Suprapubic skin (tissue), 4 donors: ENCODE measurements at regions not wholly inside any gene's neighbourhood (a gene's known extent, or its start where the extent isn't known, plus 50 kb on each side); places are given as distances from the start of the nearest gene placed in this dataset.

Experiments
- DNase-seq, 2 donors: peaks; one replicate each; pipeline ENCODE4 v3.0.0-alpha.2; 2019; ENCODE audit warnings: low spot score in 2 of 2
- H3K27ac ChIP-seq: fragments of 200-600 bp; sonication (generic); one replicate; pipeline ENCODE4 v1.5.1; 2019
- H3K27me3 ChIP-seq: fragments of 200-600 bp; sonication (generic); one replicate; pipeline ENCODE4 v1.5.1; 2019
- H3K36me3 ChIP-seq: fragments of 200-600 bp; sonication (generic); one replicate; pipeline ENCODE4 v1.5.1; 2019
- H3K4me1 ChIP-seq: fragments of 200-600 bp; sonication (generic); one replicate; pipeline ENCODE4 v1.5.1; 2019
- H3K4me3 ChIP-seq: fragments of 200-600 bp; sonication (generic); one replicate; pipeline ENCODE4 v1.5.1; 2019; ENCODE audit warnings: mild to moderate bottlenecking
- H3K9me3 ChIP-seq: fragments of 200-600 bp; sonication (generic); one replicate; pipeline ENCODE4 v1.5.1; 2019
- CTCF ChIP-seq, 2 donors: fragments of 200-600 bp in 1 of 2; fragments of 450-650 bp in 1 of 2; sonication (generic) in 1 of 2; IDR thresholded peaks; one replicate each; pipeline ENCODE4 v1.5.1; 2016 to 2019; ENCODE audit warnings: antibody characterized with exemption in 2 of 2, mild to moderate bottlenecking in 1 of 2, moderate library complexity in 1 of 2
- EP300 ChIP-seq: sonication (generic); formaldehyde crosslinking; IDR thresholded peaks from one replicate; pipeline ENCODE4 v1.6.1; 2017; ENCODE audit warnings: antibody characterized with exemption
- POLR2A ChIP-seq, 2 donors: fragments of 450-650 bp; IDR thresholded peaks; one replicate each; pipeline ENCODE4 v1.6.1; 2017; ENCODE audit warnings: antibody characterized with exemption in 2 of 2, mild to moderate bottlenecking in 2 of 2, moderate library complexity in 2 of 2
- POLR2AphosphoS5 ChIP-seq, 3 donors: sonication (generic); formaldehyde crosslinking; IDR thresholded peaks; one replicate each; pipeline ENCODE4 v1.6.1; 2017; ENCODE audit warnings: antibody characterized with exemption in 3 of 3
- WGBS: methylation state at CpG from one replicate; pipeline ENCODE4 v1.1.5; 2018; 5-methylcytosine and 5-hydroxymethylcytosine counted together

DNA sequence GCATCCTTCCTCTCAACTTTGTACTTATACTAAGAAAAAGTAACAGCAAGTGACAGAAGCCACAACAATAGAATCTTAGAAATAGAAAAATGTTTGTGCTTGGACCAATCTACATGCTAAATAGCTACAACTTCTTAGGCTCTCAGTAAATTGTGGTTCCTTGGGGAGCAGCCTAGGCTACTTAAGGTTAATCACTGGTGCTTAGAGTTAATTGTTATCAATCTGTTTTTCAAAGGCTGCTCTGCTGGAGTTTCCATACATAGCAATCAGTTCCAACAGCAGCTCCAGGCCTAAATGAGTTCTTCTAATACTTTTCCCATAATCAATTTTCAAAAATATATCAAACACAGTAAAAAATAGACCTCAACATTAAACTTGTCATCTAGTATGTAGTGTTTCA, 571.4 kb downstream of the EPHA7 start:
- DNase-seq: no peak
- TF ChIP-seq POLR2AphosphoS5 (IDR thresholded peaks at IDR 0.05): no peak
- no peak for TF ChIP-seq CTCF (IDR thresholded peaks at IDR 0.05)
- TF ChIP-seq EP300: no peak
- no peak for TF ChIP-seq POLR2A (IDR thresholded peaks at IDR 0.05)
- H3K9me3 ChIP-seq: peaks cover 4% of the 10 kb centered on the region
- no peaks in the 10 kb centered on the region for H3K27me3 ChIP-seq
- no peaks in the 10 kb centered on the region for H3K4me1 ChIP-seq
- no peaks in the 10 kb centered on the region for H3K36me3 ChIP-seq
- no peak overlapping the region for H3K4me3 ChIP-seq
- no peak overlapping the region for H3K27ac ChIP-seq

DNA sequence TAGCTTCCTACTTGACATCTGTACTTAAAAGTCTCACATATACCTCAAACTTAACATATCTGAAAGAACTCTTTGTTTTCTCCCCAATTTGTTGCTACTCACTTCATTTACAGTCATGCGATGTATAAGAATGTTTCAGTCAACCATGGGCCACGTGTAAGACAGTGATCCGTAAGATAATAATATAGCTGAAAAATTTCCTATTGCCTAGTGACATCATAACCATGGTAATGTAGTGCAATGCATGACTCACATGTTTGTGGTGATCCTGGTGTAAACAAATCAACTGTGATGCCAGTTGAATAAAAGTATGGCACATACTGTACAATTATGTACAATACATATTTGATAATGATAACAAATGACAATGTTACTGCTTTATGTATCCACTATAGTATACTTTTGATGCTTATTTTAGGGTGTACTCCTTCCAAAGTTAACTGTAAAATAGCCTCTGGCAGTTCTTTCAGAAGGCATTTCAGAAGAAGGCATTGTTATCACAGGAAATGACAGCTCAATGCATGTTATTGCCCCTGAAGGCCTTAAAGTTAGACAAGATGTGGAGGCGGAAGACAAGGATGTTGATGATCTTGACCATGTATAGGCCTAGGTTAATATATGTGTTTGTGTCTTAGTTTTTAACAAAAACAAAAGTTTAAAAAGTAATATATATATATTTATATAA, 579.0 kb downstream of the EPHA7 start:
- Histone ChIP-seq H3K9me3 (no peaks in the 10 kb centered on the region), H3K27me3 (no peaks in the 10 kb centered on the region), H3K4me3 (no peak overlapping the region), H3K36me3 (no peaks in the 10 kb centered on the region), H3K27ac (no peak overlapping the region), H3K4me1 (no peaks in the 10 kb centered on the region)
- DNase-seq: no peak
- WGBS: 91% methylated on average over 4 of the region's 4 CpGs
- TF ChIP-seq CTCF (IDR thresholded peaks at IDR 0.05) (no peak), POLR2AphosphoS5 (IDR thresholded peaks at IDR 0.05) (no peak), POLR2A (IDR thresholded peaks at IDR 0.05) (no peak), EP300 (no peak)

GRCh38 chr6:92828788-92829187, 590.6 kb downstream of the EPHA7 start:
- TF ChIP-seq CTCF (IDR thresholded peaks at IDR 0.05): no peak
- TF ChIP-seq EP300: no peak
- TF ChIP-seq POLR2AphosphoS5 (IDR thresholded peaks at IDR 0.05): no peak
- no peak for TF ChIP-seq POLR2A (IDR thresholded peaks at IDR 0.05)
- DNase-seq: no peak
- Histone ChIP-seq H3K27ac (no peak overlapping the region), H3K4me1 (no peaks in the 10 kb centered on the region), H3K27me3 (no peaks in the 10 kb centered on the region), H3K9me3 (no peaks in the 10 kb centered on the region), H3K36me3 (no peaks in the 10 kb centered on the region), H3K4me3 (no peak overlapping the region)
- 96% methylated on average over 1 of the region's 1 CpG for WGBS

DNA sequence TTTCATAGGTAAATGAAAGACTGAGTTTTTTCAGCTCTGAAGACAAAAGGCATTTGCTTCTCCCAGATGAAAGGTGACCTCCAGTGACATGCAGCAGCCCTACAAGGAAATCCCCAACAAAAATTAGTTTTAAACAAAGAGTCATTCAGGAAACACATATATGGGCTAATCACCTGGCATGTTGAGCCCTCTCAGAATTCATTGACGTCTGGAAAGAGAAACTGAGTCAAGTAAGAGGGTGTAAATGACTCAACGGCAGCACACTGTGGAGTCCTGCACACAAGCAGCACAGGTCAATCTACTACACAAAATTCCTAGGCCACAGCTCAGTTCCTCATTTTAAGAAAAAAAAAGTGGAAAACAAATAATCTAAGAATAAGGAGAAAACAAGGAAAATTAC, 592.3 kb downstream of the EPHA7 start:
- Histone ChIP-seq H3K4me3 (no peak overlapping the region), H3K9me3 (no peaks in the 10 kb centered on the region), H3K36me3 (no peaks in the 10 kb centered on the region), H3K27ac (no peak overlapping the region), H3K27me3 (no peaks in the 10 kb centered on the region), H3K4me1 (no peaks in the 10 kb centered on the region)
- no peak for DNase-seq
- TF ChIP-seq POLR2A (IDR thresholded peaks at IDR 0.05) (no peak), EP300 (no peak), CTCF (IDR thresholded peaks at IDR 0.05) (no peak)
- 68% methylated on average over 2 of the region's 2 CpGs for WGBS

GRCh38 chr6:92826633-92827032, 592.7 kb downstream of the EPHA7 start:
- Histone ChIP-seq H3K9me3 (no peaks in the 10 kb centered on the region), H3K27me3 (no peaks in the 10 kb centered on the region), H3K4me3 (no peak overlapping the region), H3K27ac (no peak overlapping the region), H3K36me3 (no peaks in the 10 kb centered on the region), H3K4me1 (no peaks in the 10 kb centered on the region)
- no peak for DNase-seq
- WGBS: 63% methylated on average over 5 of the region's 5 CpGs
- no peak for TF ChIP-seq CTCF (IDR thresholded peaks at IDR 0.05)
- no peak for TF ChIP-seq POLR2A (IDR thresholded peaks at IDR 0.05)
- TF ChIP-seq EP300: no peak
- no peak for TF ChIP-seq POLR2AphosphoS5 (IDR thresholded peaks at IDR 0.05)
